Suprapubic skin (tissue), 4 donors: ENCODE measurements at regions not wholly inside any gene's neighbourhood (a gene's known extent, or its start where the extent isn't known, plus 50 kb on each side); places are given as distances from the start of the nearest gene placed in this dataset.

ENCODE experiments used
- DNase-seq, 2 donors: peaks; one replicate each; pipeline ENCODE4 v3.0.0-alpha.2; 2019; ENCODE audit warnings: low spot score in 2 of 2
- H3K27ac ChIP-seq: fragments of 200-600 bp; sonication (generic); one replicate; pipeline ENCODE4 v1.5.1; 2019
- H3K27me3 ChIP-seq: fragments of 200-600 bp; sonication (generic); one replicate; pipeline ENCODE4 v1.5.1; 2019
- H3K36me3 ChIP-seq: fragments of 200-600 bp; sonication (generic); one replicate; pipeline ENCODE4 v1.5.1; 2019
- H3K4me1 ChIP-seq: fragments of 200-600 bp; sonication (generic); one replicate; pipeline ENCODE4 v1.5.1; 2019
- H3K4me3 ChIP-seq: fragments of 200-600 bp; sonication (generic); one replicate; pipeline ENCODE4 v1.5.1; 2019; ENCODE audit warnings: mild to moderate bottlenecking
- H3K9me3 ChIP-seq: fragments of 200-600 bp; sonication (generic); one replicate; pipeline ENCODE4 v1.5.1; 2019
- EP300 ChIP-seq: sonication (generic); formaldehyde crosslinking; IDR thresholded peaks from one replicate; pipeline ENCODE4 v1.6.1; 2017; ENCODE audit warnings: antibody characterized with exemption
- POLR2A ChIP-seq, 2 donors: fragments of 450-650 bp; IDR thresholded peaks; one replicate each; pipeline ENCODE4 v1.6.1; 2017; ENCODE audit warnings: antibody characterized with exemption in 2 of 2, mild to moderate bottlenecking in 2 of 2, moderate library complexity in 2 of 2
- POLR2AphosphoS5 ChIP-seq, 3 donors: sonication (generic); formaldehyde crosslinking; IDR thresholded peaks; one replicate each; pipeline ENCODE4 v1.6.1; 2017; ENCODE audit warnings: antibody characterized with exemption in 3 of 3
- WGBS: methylation state at CpG from one replicate; pipeline ENCODE4 v1.1.5; 2018; 5-methylcytosine and 5-hydroxymethylcytosine counted together
- TF ChIP-seq, protein P1 (sequence below), 2 donors: fragments of 200-600 bp in 1 of 2; fragments of 450-650 bp in 1 of 2; sonication (generic) in 1 of 2; IDR thresholded peaks; one replicate each; pipeline ENCODE4 v1.5.1; 2016 to 2019; ENCODE audit warnings: antibody characterized with exemption in 2 of 2, mild to moderate bottlenecking in 1 of 2, moderate library complexity in 1 of 2

DNA sequence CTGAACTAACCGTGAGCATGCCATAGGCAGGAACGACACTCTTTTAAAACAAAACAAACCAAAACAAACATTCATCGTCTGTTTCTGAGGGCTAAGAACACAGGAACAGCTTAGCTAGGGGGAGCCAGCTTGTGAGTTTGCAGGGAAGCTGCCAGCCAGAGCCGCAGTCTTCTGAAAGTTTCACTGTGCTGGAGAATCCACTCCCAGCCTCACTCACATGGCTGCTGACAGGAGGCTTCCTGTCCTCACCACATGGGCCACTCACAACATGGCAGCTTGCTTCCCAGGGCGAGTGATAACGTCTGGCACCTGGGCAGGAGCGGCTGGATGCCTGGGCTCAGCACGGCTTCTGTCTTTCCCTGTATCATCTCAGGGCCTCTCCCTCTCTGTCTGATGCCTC lies 275.2 kb downstream of the MSX2 start:
- H3K27ac ChIP-seq, result no peak overlapping the region
- no peaks in the 10 kb centered on the region for H3K27me3 ChIP-seq
- H3K9me3 ChIP-seq, result no peaks in the 10 kb centered on the region
- no peak for DNase-seq
- no peaks in the 10 kb centered on the region for H3K4me1 ChIP-seq
- TF ChIP-seq, protein P1, sequence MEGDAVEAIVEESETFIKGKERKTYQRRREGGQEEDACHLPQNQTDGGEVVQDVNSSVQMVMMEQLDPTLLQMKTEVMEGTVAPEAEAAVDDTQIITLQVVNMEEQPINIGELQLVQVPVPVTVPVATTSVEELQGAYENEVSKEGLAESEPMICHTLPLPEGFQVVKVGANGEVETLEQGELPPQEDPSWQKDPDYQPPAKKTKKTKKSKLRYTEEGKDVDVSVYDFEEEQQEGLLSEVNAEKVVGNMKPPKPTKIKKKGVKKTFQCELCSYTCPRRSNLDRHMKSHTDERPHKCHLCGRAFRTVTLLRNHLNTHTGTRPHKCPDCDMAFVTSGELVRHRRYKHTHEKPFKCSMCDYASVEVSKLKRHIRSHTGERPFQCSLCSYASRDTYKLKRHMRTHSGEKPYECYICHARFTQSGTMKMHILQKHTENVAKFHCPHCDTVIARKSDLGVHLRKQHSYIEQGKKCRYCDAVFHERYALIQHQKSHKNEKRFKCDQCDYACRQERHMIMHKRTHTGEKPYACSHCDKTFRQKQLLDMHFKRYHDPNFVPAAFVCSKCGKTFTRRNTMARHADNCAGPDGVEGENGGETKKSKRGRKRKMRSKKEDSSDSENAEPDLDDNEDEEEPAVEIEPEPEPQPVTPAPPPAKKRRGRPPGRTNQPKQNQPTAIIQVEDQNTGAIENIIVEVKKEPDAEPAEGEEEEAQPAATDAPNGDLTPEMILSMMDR (IDR thresholded peaks at IDR 0.05), result no peak
- TF ChIP-seq POLR2AphosphoS5 (IDR thresholded peaks at IDR 0.05) (no peak), POLR2A (IDR thresholded peaks at IDR 0.05) (no peak), EP300 (no peak)
- no peak overlapping the region for H3K4me3 ChIP-seq
- 43% methylated on average over 4 of the region's 8 CpGs for WGBS
- H3K36me3 ChIP-seq, result no peaks in the 10 kb centered on the region

DNA sequence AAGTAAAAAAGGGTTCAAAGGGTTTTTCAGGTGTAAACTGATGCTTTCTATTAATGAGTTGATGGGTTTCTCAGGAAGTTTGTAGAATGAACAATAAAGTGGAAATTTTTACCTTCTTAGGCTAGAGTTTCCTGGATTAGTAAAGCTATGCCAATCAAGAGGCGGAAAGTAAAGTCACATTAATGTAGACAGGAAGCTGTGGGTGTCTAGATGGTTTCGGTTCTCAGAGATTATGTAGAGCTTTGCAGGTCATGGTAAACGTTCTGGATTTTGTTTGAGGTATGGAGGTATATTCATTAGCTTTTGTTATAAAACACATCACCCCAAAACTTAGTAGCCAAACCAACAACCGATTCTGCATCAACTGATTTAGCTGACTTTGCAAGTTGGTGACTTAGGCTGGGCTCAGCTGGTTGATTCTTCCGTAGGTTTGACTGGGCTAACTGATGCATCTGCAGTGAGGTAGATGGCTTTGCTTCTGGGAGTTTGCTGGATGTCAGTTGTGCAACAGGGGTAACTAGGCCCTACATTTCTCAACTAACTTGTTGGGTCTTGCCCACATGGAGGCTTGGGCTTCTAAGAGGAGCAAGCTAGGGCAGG lies 273.8 kb downstream of the MSX2 start:
- Histone ChIP-seq H3K27me3 (no peaks in the 10 kb centered on the region), H3K27ac (no peak overlapping the region), H3K36me3 (no peaks in the 10 kb centered on the region), H3K4me3 (no peak overlapping the region), H3K4me1 (no peaks in the 10 kb centered on the region), H3K9me3 (no peaks in the 10 kb centered on the region)
- TF ChIP-seq, protein P1 (IDR thresholded peaks at IDR 0.05), result no peak
- no peak for TF ChIP-seq POLR2AphosphoS5 (IDR thresholded peaks at IDR 0.05)
- 88% methylated on average over 5 of the region's 5 CpGs for WGBS
- no peak for DNase-seq

DNA sequence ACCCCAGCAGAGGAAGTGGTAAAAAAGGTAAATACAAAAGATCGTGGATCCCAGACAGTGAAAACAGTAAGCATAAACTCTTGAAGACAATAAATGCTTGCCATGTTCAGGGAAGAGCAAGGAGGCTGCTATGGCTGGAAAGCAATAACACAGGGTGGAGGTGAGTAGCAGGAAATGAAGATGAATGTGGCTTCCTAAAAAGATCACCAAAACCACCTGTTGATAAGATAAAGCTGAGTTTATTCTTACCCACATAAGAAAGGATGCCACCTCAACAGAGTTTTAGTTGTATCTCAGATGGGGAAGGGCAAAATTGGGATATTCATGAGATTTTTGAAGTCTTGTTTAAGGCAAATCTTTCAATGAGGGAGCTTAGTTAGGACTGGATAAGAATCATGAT lies 273.3 kb downstream of the MSX2 start:
- Histone ChIP-seq H3K4me3 (no peak overlapping the region), H3K4me1 (no peaks in the 10 kb centered on the region), H3K27ac (no peak overlapping the region), H3K36me3 (no peaks in the 10 kb centered on the region), H3K9me3 (no peaks in the 10 kb centered on the region), H3K27me3 (no peaks in the 10 kb centered on the region)
- DNase-seq, result no peak
- TF ChIP-seq, protein P1 (IDR thresholded peaks at IDR 0.05), result no peak
- TF ChIP-seq EP300, result no peak
- no peak for TF ChIP-seq POLR2AphosphoS5 (IDR thresholded peaks at IDR 0.05)
- TF ChIP-seq POLR2A (IDR thresholded peaks at IDR 0.05), result no peak
- WGBS, result 53% methylated on average over 1 of the region's 1 CpG

- Histone ChIP-seq H3K27ac (no peak overlapping the region), H3K4me3 (no peak overlapping the region), H3K36me3 (no peaks in the 10 kb centered on the region), H3K4me1 (no peaks in the 10 kb centered on the region), H3K27me3 (no peaks in the 10 kb centered on the region), H3K9me3 (no peaks in the 10 kb centered on the region)
- no peak for TF ChIP-seq POLR2A (IDR thresholded peaks at IDR 0.05)
- TF ChIP-seq EP300, result no peak
- TF ChIP-seq POLR2AphosphoS5 (IDR thresholded peaks at IDR 0.05), result no peak
- TF ChIP-seq, protein P1 (IDR thresholded peaks at IDR 0.05), result no peak
- WGBS, result 85% methylated on average over 4 of the region's 4 CpGs
- no peak for DNase-seq
Measured at GRCh38 chr5:174996941-174997340, 272.6 kb downstream of the MSX2 start.

DNA sequence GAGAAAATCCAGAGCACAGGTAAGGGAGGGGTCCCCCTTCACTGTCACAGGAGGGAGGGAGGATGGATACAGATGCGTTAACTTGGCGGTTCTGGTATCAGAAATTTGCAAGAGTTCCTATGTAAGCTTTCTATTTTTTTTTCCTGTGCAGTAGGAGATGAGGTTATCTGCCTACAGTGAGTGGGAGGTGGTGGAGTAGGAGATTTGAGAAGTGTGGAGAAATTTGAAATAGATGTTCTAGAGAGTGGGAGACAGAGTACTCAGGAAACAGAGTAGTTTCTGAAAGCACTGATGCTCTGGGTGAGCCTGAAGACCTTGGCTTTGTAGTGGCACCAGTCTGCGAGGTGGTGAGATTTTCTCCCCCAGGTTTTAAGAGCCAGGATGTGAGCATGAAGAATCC lies 271.4 kb downstream of the MSX2 start:
- H3K27me3 ChIP-seq, result no peaks in the 10 kb centered on the region
- TF ChIP-seq EP300, result no peak
- no peak for TF ChIP-seq POLR2AphosphoS5 (IDR thresholded peaks at IDR 0.05)
- TF ChIP-seq POLR2A (IDR thresholded peaks at IDR 0.05), result no peak
- TF ChIP-seq, protein P1 (IDR thresholded peaks at IDR 0.05), result no peak
- no peaks in the 10 kb centered on the region for H3K4me1 ChIP-seq
- no peaks in the 10 kb centered on the region for H3K9me3 ChIP-seq
- no peaks in the 10 kb centered on the region for H3K36me3 ChIP-seq
- no peak overlapping the region for H3K27ac ChIP-seq
- no peak for DNase-seq
- H3K4me3 ChIP-seq, result no peak overlapping the region
- 83% methylated on average over 3 of the region's 3 CpGs for WGBS
